Ishikawa (cell line): ENCODE measurements at regions not wholly inside any gene's neighbourhood (a gene's known extent, or its start where the extent isn't known, plus 50 kb on each side); places are given as distances from the start of the nearest gene placed in this dataset.

Experiments
- CEBPB ChIP-seq: IDR thresholded peaks from 2 replicates; pipeline ENCODE4 v1.6.1; 2012
- CREB1 ChIP-seq: IDR thresholded peaks from 2 replicates; pipeline ENCODE4 v1.6.1; 2012; ENCODE audit warnings: low read depth
- EGR1 ChIP-seq: IDR thresholded peaks from 2 replicates; pipeline ENCODE4 v1.6.1; 2012
- EP300 ChIP-seq: IDR thresholded peaks from 2 replicates; pipeline ENCODE4 v1.6.1; 2012; ENCODE audit warnings: borderline replicate concordance
- FOXM1 ChIP-seq: IDR thresholded peaks from 2 replicates; pipeline ENCODE4 v1.6.1; 2012; ENCODE audit warnings: low read depth, borderline replicate concordance
- NFIC ChIP-seq: IDR thresholded peaks from 2 replicates; pipeline ENCODE4 v1.6.1; 2012
- RAD21 ChIP-seq: IDR thresholded peaks from 2 replicates; pipeline ENCODE4 v1.6.1; 2012; ENCODE audit warnings: low read depth
- TAF1 ChIP-seq: IDR thresholded peaks from 2 replicates; pipeline ENCODE4 v1.6.1; 2012; ENCODE audit warnings: low read depth, mild to moderate bottlenecking
- TCF12 ChIP-seq: IDR thresholded peaks from 2 replicates; pipeline ENCODE4 v1.6.1; 2012; ENCODE audit warnings: low read depth
- TEAD4 ChIP-seq: IDR thresholded peaks from 2 replicates; pipeline ENCODE4 v1.6.1; 2012
- YY1 ChIP-seq: IDR thresholded peaks from 2 replicates; pipeline ENCODE4 v1.6.1; 2012; ENCODE audit warnings: low read depth
- ZBTB7A ChIP-seq: IDR thresholded peaks from 2 replicates; pipeline ENCODE4 v1.6.1; 2012; ENCODE audit warnings: low read depth
- TF ChIP-seq, protein P1 (sequence below): IDR thresholded peaks from 2 replicates; pipeline ENCODE4 v1.6.1; 2012; ENCODE audit warnings: low read depth, mild to moderate bottlenecking
- TF ChIP-seq, protein P2 (sequence below): IDR thresholded peaks from 2 replicates; pipeline ENCODE4 v1.6.1; 2012
- TF ChIP-seq, protein P3 (sequence below): IDR thresholded peaks from 2 replicates; pipeline ENCODE4 v1.6.1; 2012

DNA sequence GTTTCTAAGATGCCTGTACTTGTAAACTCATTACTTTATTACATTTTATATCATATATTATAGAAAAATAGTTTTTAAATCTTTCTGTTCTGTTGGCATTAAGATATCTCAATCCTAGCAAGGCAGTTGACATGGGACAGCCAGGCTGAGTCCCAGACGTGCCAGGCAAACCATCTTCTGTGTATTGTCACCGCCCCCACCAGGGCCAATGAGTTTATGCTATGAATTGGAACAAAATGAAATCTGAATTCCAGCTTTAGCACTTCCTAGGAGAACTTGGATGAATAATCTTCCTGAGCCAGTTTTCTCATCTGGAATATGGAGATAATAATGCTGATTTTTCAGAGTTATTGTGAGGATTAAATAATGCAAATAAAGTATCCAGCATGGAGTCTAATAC lies 79.9 kb upstream of the GSX1 start:
- TF ChIP-seq TAF1 (no peak), RAD21 (peak; percentile 38; the same call in 1 of the 2 replicates)

DNA sequence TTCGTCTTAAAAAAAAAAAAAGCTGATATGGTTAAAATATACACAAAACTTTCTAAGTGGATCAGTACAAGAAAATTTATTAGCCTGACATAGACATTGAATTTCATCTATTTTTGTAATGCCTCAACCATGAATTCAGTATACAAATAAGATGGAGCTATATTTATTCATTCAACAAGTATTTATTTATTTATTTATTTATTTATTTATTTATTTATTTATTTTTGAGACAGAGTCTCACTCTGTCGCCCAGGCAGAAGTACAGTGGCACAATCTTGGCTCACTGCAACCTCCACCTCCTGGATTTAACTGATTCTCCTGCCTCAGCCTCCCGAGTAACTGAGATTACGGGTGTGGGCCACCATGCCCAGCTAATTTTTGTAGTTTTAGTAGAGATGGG lies 78.5 kb upstream of the GSX1 start:
- TF ChIP-seq RAD21 (no peak), CREB1 (no peak), EP300 (no peak), NFIC (no peak), TAF1 (no peak), ZBTB7A (no peak), TCF12 (no peak), FOXM1 (no peak), TEAD4 (no peak), CEBPB (no peak), YY1 (no peak), EGR1 (no peak)
- TF ChIP-seq, protein P1, sequence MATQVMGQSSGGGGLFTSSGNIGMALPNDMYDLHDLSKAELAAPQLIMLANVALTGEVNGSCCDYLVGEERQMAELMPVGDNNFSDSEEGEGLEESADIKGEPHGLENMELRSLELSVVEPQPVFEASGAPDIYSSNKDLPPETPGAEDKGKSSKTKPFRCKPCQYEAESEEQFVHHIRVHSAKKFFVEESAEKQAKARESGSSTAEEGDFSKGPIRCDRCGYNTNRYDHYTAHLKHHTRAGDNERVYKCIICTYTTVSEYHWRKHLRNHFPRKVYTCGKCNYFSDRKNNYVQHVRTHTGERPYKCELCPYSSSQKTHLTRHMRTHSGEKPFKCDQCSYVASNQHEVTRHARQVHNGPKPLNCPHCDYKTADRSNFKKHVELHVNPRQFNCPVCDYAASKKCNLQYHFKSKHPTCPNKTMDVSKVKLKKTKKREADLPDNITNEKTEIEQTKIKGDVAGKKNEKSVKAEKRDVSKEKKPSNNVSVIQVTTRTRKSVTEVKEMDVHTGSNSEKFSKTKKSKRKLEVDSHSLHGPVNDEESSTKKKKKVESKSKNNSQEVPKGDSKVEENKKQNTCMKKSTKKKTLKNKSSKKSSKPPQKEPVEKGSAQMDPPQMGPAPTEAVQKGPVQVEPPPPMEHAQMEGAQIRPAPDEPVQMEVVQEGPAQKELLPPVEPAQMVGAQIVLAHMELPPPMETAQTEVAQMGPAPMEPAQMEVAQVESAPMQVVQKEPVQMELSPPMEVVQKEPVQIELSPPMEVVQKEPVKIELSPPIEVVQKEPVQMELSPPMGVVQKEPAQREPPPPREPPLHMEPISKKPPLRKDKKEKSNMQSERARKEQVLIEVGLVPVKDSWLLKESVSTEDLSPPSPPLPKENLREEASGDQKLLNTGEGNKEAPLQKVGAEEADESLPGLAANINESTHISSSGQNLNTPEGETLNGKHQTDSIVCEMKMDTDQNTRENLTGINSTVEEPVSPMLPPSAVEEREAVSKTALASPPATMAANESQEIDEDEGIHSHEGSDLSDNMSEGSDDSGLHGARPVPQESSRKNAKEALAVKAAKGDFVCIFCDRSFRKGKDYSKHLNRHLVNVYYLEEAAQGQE, result no peak
- TF ChIP-seq, protein P2, sequence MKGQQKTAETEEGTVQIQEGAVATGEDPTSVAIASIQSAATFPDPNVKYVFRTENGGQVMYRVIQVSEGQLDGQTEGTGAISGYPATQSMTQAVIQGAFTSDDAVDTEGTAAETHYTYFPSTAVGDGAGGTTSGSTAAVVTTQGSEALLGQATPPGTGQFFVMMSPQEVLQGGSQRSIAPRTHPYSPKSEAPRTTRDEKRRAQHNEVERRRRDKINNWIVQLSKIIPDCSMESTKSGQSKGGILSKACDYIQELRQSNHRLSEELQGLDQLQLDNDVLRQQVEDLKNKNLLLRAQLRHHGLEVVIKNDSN, result no peak
- TF ChIP-seq, protein P3, sequence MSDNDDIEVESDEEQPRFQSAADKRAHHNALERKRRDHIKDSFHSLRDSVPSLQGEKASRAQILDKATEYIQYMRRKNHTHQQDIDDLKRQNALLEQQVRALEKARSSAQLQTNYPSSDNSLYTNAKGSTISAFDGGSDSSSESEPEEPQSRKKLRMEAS, result no peak

DNA sequence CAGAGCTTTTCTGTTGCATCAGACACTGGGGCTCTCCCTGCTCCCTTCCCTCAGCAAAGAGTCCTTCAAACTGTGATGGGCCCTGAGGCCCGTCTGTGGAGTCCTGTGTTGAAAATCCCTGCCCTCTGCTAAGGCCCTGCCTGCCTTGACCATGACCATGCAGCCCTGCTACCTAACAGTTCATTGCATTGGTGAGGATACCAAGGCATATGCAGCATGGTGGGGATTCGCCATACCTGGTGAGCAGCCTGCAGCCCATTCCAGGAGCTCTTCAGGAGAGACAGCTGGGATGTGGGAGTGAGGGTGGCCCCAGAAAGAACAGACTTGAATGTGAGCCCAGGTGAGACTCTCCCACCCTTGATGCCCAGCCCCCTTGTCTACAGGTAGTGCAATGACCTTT lies 70.6 kb upstream of the GSX1 start:
- TF ChIP-seq CREB1 (no peak), EP300 (no peak), YY1 (no peak)
- TF ChIP-seq, protein P3, result no peak

DNA sequence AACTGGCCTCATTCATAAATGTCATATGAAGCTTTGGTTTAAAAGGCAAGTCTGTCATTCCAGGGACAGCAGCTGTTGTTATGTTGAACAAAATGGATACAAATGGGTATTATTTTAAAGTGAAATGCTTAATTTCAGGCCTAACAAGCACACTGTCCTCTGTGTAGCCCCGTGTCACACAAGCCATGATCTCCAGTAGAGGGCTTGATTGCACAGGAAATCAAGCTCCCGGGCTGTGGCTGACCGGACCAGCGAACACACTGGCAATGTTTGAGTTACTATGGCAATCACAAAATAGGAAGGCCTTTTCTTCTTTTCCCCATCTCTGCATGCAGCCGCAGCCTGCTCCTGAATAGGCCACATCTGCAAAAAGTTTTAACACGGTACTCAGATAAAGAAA lies 64.0 kb upstream of the GSX1 start:
- TF ChIP-seq NFIC (no peak), CREB1 (no peak), RAD21 (no peak), FOXM1 (no peak), ZBTB7A (no peak), YY1 (no peak), TCF12 (no peak), CEBPB (no peak), EP300 (no peak), EGR1 (no peak), TAF1 (no peak), TEAD4 (no peak)
- TF ChIP-seq, protein P1, result no peak
- TF ChIP-seq, protein P3, result no peak
- TF ChIP-seq, protein P2, result no peak

DNA sequence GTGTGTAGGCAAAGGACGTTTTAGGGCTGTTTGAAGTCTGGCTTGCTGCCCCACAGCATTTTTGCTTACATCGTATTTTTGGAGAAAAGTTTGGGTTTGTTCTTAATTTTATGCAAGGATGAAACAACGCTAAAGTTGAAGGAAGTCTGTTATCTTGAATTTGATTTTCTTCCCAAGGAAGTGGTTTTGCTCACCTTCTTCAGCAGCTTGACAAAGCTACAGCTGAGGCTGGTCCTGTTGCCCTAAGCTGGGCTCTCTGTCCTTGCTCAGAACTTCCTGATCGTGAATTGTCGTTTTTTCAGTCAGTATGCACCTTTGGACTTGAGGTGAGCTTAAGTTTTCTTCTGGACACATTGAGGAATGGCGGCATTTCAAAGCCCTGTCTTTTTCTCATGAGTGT lies 62.1 kb upstream of the GSX1 start:
- TF ChIP-seq FOXM1 (no peak), TCF12 (no peak), RAD21 (no peak), EGR1 (no peak), CEBPB (no peak), ZBTB7A (no peak), NFIC (no peak), TAF1 (no peak), EP300 (no peak), TEAD4 (no peak), YY1 (no peak), CREB1 (no peak)
- TF ChIP-seq, protein P3, result no peak
- TF ChIP-seq, protein P2, result no peak
- TF ChIP-seq, protein P1, result no peak
